ENCODE measurements at regions not wholly inside any gene's neighbourhood (a gene's known extent, or its start where the extent isn't known, plus 50 kb on each side); places are given as distances from the start of the nearest gene placed in this dataset.

- DNase-seq (ENCODE audit: low spot score): no peak
- Histone ChIP-seq H3K4me1 (ENCODE audit: insufficient read depth, low read length, poor library complexity, severe bottlenecking) (peaks cover 19% of the 10 kb centered on the region), H3K4me2 (ENCODE audit: low read length) (no peak overlapping the region), H3K79me2 (ENCODE audit: insufficient read depth, low read depth, low read length) (no peaks in the 10 kb centered on the region), H2AFZ (ENCODE audit: low read length) (no peak overlapping the region), H3K9me2 (ENCODE audit: insufficient read depth, low read length) (no peaks in the 10 kb centered on the region), H3K4me3 (ENCODE audit: low read depth, low read length, poor library complexity, severe bottlenecking) (no peak overlapping the region), H3K27ac (ENCODE audit: low read depth, low read length, poor library complexity, severe bottlenecking) (no peak overlapping the region), H3K36me3 (ENCODE audit: insufficient read depth, low read length) (no peaks in the 10 kb centered on the region), H3K9me3 (ENCODE audit: low read length) (no peaks in the 10 kb centered on the region), H4K20me1 (ENCODE audit: insufficient read depth, low read length) (no peaks in the 10 kb centered on the region)
- intact Hi-C loops (cut with micrococcal nuclease; ENCODE audit: unreplicated experiment): no loop called here
- ChIA-PET CTCF (ENCODE audit: unreplicated experiment) (no interaction called here), POLR2A (no interaction called here)
- BruUV-seq (replicated peaks): no TSS peak
- TF ChIP-seq CTCF (conservative IDR thresholded peaks at IDR 0.05; ENCODE audit: low read length) (no peak), EZH2phosphoT487 (IDR thresholded peaks at IDR 0.05; ENCODE audit: borderline replicate concordance, low read depth, low read length) (no peak)
Observed at GRCh38 chr2:234163510-234164045, 113.1 kb downstream of the SPP2 start.

GRCh38 chr2:234162861-234163260, 112.4 kb downstream of the SPP2 start:
- Histone ChIP-seq H3K4me3 (ENCODE audit: low read depth, low read length, poor library complexity, severe bottlenecking) (no peak overlapping the region), H3K9me2 (ENCODE audit: insufficient read depth, low read length) (no peaks in the 10 kb centered on the region), H4K20me1 (ENCODE audit: insufficient read depth, low read length) (no peaks in the 10 kb centered on the region), H3K4me1 (ENCODE audit: insufficient read depth, low read length, poor library complexity, severe bottlenecking) (peaks cover 19% of the 10 kb centered on the region), H3K9me3 (ENCODE audit: low read length) (no peaks in the 10 kb centered on the region), H3K27ac (ENCODE audit: low read depth, low read length, poor library complexity, severe bottlenecking) (no peak overlapping the region), H3K79me2 (ENCODE audit: insufficient read depth, low read depth, low read length) (no peaks in the 10 kb centered on the region), H3K4me2 (ENCODE audit: low read length) (no peak overlapping the region), H2AFZ (ENCODE audit: low read length) (no peak overlapping the region), H3K36me3 (ENCODE audit: insufficient read depth, low read length) (no peaks in the 10 kb centered on the region)
- intact Hi-C loops (cut with micrococcal nuclease; ENCODE audit: unreplicated experiment): no loop called here
- no TSS peak for BruUV-seq (replicated peaks)
- CTCF ChIA-PET (ENCODE audit: unreplicated experiment): no interaction called here
- TF ChIP-seq EZH2phosphoT487 (IDR thresholded peaks at IDR 0.05; ENCODE audit: borderline replicate concordance, low read depth, low read length): no peak
- no peak for TF ChIP-seq CTCF (conservative IDR thresholded peaks at IDR 0.05; ENCODE audit: low read length)
- no peak for DNase-seq (ENCODE audit: low spot score)
- POLR2A ChIA-PET: no interaction called here

- POLR2A ChIA-PET: interaction anchor here (0.6 kb wide), 1 partner anchor 362 kb away, joined by 3 read pairs; no protein-coding TSS in a partner anchor
Observed at GRCh38 chr2:234161932-234162331, 111.4 kb downstream of the SPP2 start.

More at GRCh38 chr2:234161932-234162331, 111.4 kb downstream of the SPP2 start:
- H3K36me3 ChIP-seq (ENCODE audit: insufficient read depth, low read length): no peaks in the 10 kb centered on the region
- no peak overlapping the region for H3K4me2 ChIP-seq (ENCODE audit: low read length)
- H3K9me2 ChIP-seq (ENCODE audit: insufficient read depth, low read length): no peaks in the 10 kb centered on the region
- H3K4me3 ChIP-seq (ENCODE audit: low read depth, low read length, poor library complexity, severe bottlenecking): no peak overlapping the region
- H3K4me1 ChIP-seq (ENCODE audit: insufficient read depth, low read length, poor library complexity, severe bottlenecking): peaks cover 19% of the 10 kb centered on the region
- TF ChIP-seq EZH2phosphoT487 (IDR thresholded peaks at IDR 0.05; ENCODE audit: borderline replicate concordance, low read depth, low read length) (no peak), CTCF (conservative IDR thresholded peaks at IDR 0.05; ENCODE audit: low read length) (no peak)
- no TSS peak for BruUV-seq (replicated peaks)
- DNase-seq (ENCODE audit: low spot score): no peak
- H2AFZ ChIP-seq (ENCODE audit: low read length): no peak overlapping the region
- CTCF ChIA-PET (ENCODE audit: unreplicated experiment): no interaction called here
- H3K27ac ChIP-seq (ENCODE audit: low read depth, low read length, poor library complexity, severe bottlenecking): no peak overlapping the region
- H3K9me3 ChIP-seq (ENCODE audit: low read length): no peaks in the 10 kb centered on the region
- H4K20me1 ChIP-seq (ENCODE audit: insufficient read depth, low read length): no peaks in the 10 kb centered on the region
- intact Hi-C loops (cut with micrococcal nuclease; ENCODE audit: unreplicated experiment): no loop called here
- H3K79me2 ChIP-seq (ENCODE audit: insufficient read depth, low read depth, low read length): no peaks in the 10 kb centered on the region
